NCI-H82 treated with DMSO at 0.1 percent for 48 hours (cell line): ENCODE measurements at regions not wholly inside any gene's neighbourhood (a gene's known extent, or its start where the extent isn't known, plus 50 kb on each side); places are given as distances from the start of the nearest gene placed in this dataset.

Source experiments
- DNase-seq: peaks from one replicate; lab custom pipeline; 2025; ENCODE audit not compliant: unreplicated experiment; lab: John Stamatoyannopoulos, UW

- no peak for DNase-seq
Measured at GRCh38 chr7:67807826-67808225, 811.2 kb downstream of the TYW1 start.

GRCh38 chr7:67809586-67809985, 813.0 kb downstream of the TYW1 start:
- no peak for DNase-seq

- no peak for DNase-seq
Measured at GRCh38 chr7:67813621-67814292, 817.1 kb downstream of the TYW1 start.

- no peak for DNase-seq
Measured at GRCh38 chr7:67817481-67817880, 820.8 kb downstream of the TYW1 start.

- DNase-seq, result no peak
Measured at GRCh38 chr7:67821116-67821515, 824.5 kb downstream of the TYW1 start.

GRCh38 chr7:67823345-67823744, 826.7 kb downstream of the TYW1 start:
- DNase-seq, result no peak

- no peak for DNase-seq
Measured at GRCh38 chr7:67825356-67825755, 828.7 kb downstream of the TYW1 start.

GRCh38 chr7:67841896-67842295, 845.3 kb downstream of the TYW1 start:
- DNase-seq, result no peak

GRCh38 chr7:67842571-67842970, 845.9 kb downstream of the TYW1 start:
- DNase-seq, result no peak

- peak; percentile 54 for DNase-seq
Measured at GRCh38 chr7:67843001-67843565, 846.5 kb downstream of the TYW1 start.

GRCh38 chr7:67843615-67844014, 847.0 kb downstream of the TYW1 start:
- no peak for DNase-seq

GRCh38 chr7:67847092-67847787, 850.6 kb downstream of the TYW1 start:
- no peak for DNase-seq

- DNase-seq, result peak; percentile 92
Measured at GRCh38 chr7:67854221-67855178, 857.9 kb downstream of the TYW1 start.

- no peak for DNase-seq
Measured at GRCh38 chr7:67855322-67855721, 858.7 kb downstream of the TYW1 start.

- no peak for DNase-seq
Measured at GRCh38 chr7:67856046-67856445, 859.4 kb downstream of the TYW1 start.

GRCh38 chr7:67857698-67858097, 861.1 kb downstream of the TYW1 start:
- DNase-seq, result no peak

GRCh38 chr7:67858931-67859330, 862.3 kb downstream of the TYW1 start:
- no peak for DNase-seq

GRCh38 chr7:67863911-67864310, 867.3 kb downstream of the TYW1 start:
- no peak for DNase-seq

GRCh38 chr7:67866054-67866453, 869.4 kb downstream of the TYW1 start:
- no peak for DNase-seq

- DNase-seq, result no peak
Measured at GRCh38 chr7:67866812-67867211, 870.2 kb downstream of the TYW1 start.

- peak; percentile 70 for DNase-seq
Measured at GRCh38 chr7:67870396-67870795, 873.8 kb downstream of the TYW1 start.
